Nephron (organoid): ENCODE measurements at regions not wholly inside any gene's neighbourhood (a gene's known extent, or its start where the extent isn't known, plus 50 kb on each side); places are given as distances from the start of the nearest gene placed in this dataset.
A peak's percentile ranks its signal among the peaks of the same experiment; 100 is the strongest.

Experiments used
- H3K27ac Mint-ChIP-seq, 3 experiments: 2 replicates each; pipeline ENCODE4 v1.8.0; 2020; ENCODE audit warnings: mixed read lengths in 3 of 3, mild to moderate bottlenecking in 2 of 3, moderate library complexity in 1 of 3
- H3K27me3 Mint-ChIP-seq: 2 replicates; pipeline ENCODE4 v1.8.0; 2021; ENCODE audit warnings: low read depth, mild to moderate bottlenecking, moderate library complexity, mixed read lengths
- H3K36me3 Mint-ChIP-seq: 2 replicates; pipeline ENCODE4 v1.8.0; 2020; ENCODE audit warnings: low read depth, mixed read lengths
- H3K4me1 Mint-ChIP-seq: 2 replicates; pipeline ENCODE4 v1.8.0; 2020; ENCODE audit warnings: mixed read lengths
- H3K4me3 Mint-ChIP-seq, 3 experiments: 2 replicates each; pipeline ENCODE4 v1.8.0; 2020; ENCODE audit warnings: mild to moderate bottlenecking in 3 of 3, mixed read lengths in 3 of 3, moderate library complexity in 2 of 3
- H3K9me3 Mint-ChIP-seq: 2 replicates; pipeline ENCODE4 v1.8.0; 2020; ENCODE audit warnings: mixed read lengths
- CTCF ChIP-seq, 3 experiments: fragments of 200-600 bp; sonication (generic); IDR thresholded peaks; one replicate each; pipeline ENCODE4 v1.5.0; 2021; ENCODE audit warnings: antibody characterized with exemption in 3 of 3; ENCODE audit not compliant: unreplicated experiment in 3 of 3

GRCh38 chr12:77152623-77153193 is 87.3 kb upstream of the E2F7 start:
- Mint-ChIP-seq H3K27ac (peak overlapping the region; percentile 47 to 60 (median 53)), H3K4me1 (peaks cover 7% of the 10 kb centered on the region), H3K4me3 (no peak overlapping the region), H3K36me3 (no peaks in the 10 kb centered on the region), H3K9me3 (no peaks in the 10 kb centered on the region), H3K27me3 (peaks cover under 1% of the 10 kb centered on the region)
- peak; percentile 63 to 77 (median 70) for TF ChIP-seq CTCF (IDR thresholded peaks at IDR 0.05; ENCODE audit: unreplicated experiment in 3 of 3)

- Mint-ChIP-seq H3K4me3 (no peak overlapping the region), H3K27me3 (peaks cover 4% of the 10 kb centered on the region), H3K36me3 (no peaks in the 10 kb centered on the region), H3K4me1 (peaks cover 12% of the 10 kb centered on the region), H3K27ac (no peak overlapping the region), H3K9me3 (peaks cover 3% of the 10 kb centered on the region)
- TF ChIP-seq CTCF (IDR thresholded peaks at IDR 0.05; ENCODE audit: unreplicated experiment in 3 of 3), result no peak
Observed at GRCh38 chr12:77151030-77151429, 85.7 kb upstream of the E2F7 start.

- no peak for TF ChIP-seq CTCF (IDR thresholded peaks at IDR 0.05; ENCODE audit: unreplicated experiment in 3 of 3)
- Mint-ChIP-seq H3K36me3 (no peaks in the 10 kb centered on the region), H3K4me1 (no peaks in the 10 kb centered on the region), H3K9me3 (no peaks in the 10 kb centered on the region), H3K27ac (no peak overlapping the region), H3K27me3 (no peaks in the 10 kb centered on the region), H3K4me3 (no peak overlapping the region)
Observed at GRCh38 chr12:77133566-77133965, 68.2 kb upstream of the E2F7 start.

GRCh38 chr12:77131977-77132490 is 66.7 kb upstream of the E2F7 start:
- Mint-ChIP-seq H3K27ac (no peak overlapping the region), H3K9me3 (no peaks in the 10 kb centered on the region)

GRCh38 chr12:77130193-77130592 is 64.8 kb upstream of the E2F7 start:
- H3K36me3 Mint-ChIP-seq, result no peaks in the 10 kb centered on the region
- TF ChIP-seq CTCF (IDR thresholded peaks at IDR 0.05; ENCODE audit: unreplicated experiment in 3 of 3), result no peak
- H3K27me3 Mint-ChIP-seq, result no peaks in the 10 kb centered on the region
- no peak overlapping the region for H3K4me3 Mint-ChIP-seq
- H3K27ac Mint-ChIP-seq, result no peak overlapping the region
- H3K9me3 Mint-ChIP-seq, result no peaks in the 10 kb centered on the region
- no peaks in the 10 kb centered on the region for H3K4me1 Mint-ChIP-seq

More at GRCh38 chr12:77131977-77132490, 66.7 kb upstream of the E2F7 start:
- no peaks in the 10 kb centered on the region for H3K27me3 Mint-ChIP-seq
- no peaks in the 10 kb centered on the region for H3K4me1 Mint-ChIP-seq
- H3K4me3 Mint-ChIP-seq, result no peak overlapping the region
- no peaks in the 10 kb centered on the region for H3K36me3 Mint-ChIP-seq
- no peak for TF ChIP-seq CTCF (IDR thresholded peaks at IDR 0.05; ENCODE audit: unreplicated experiment in 3 of 3)

GRCh38 chr12:77124767-77125166 is 59.4 kb upstream of the E2F7 start:
- H3K36me3 Mint-ChIP-seq, result no peaks in the 10 kb centered on the region
- no peak for TF ChIP-seq CTCF (IDR thresholded peaks at IDR 0.05; ENCODE audit: unreplicated experiment in 3 of 3)
- no peaks in the 10 kb centered on the region for H3K4me1 Mint-ChIP-seq
- H3K27me3 Mint-ChIP-seq, result no peaks in the 10 kb centered on the region
- H3K4me3 Mint-ChIP-seq, result no peak overlapping the region
- no peak overlapping the region for H3K27ac Mint-ChIP-seq
- no peaks in the 10 kb centered on the region for H3K9me3 Mint-ChIP-seq
